ENCODE measurements at regions not wholly inside any gene's neighbourhood (a gene's known extent, or its start where the extent isn't known, plus 50 kb on each side); places are given as distances from the start of the nearest gene placed in this dataset.
A peak's percentile ranks its signal among the peaks of the same experiment; 100 is the strongest.

- no peak for ATAC-seq
- DNase-seq (ENCODE audit: low spot score), result no peak
Observed at GRCh38 chr5:163381832-163382231, 55.6 kb upstream of the CCNG1 start.

- DNase-seq (ENCODE audit: low spot score), result no peak
- no peak for ATAC-seq
Observed at GRCh38 chr5:163383754-163384153, 53.6 kb upstream of the CCNG1 start.

- DNase-seq (ENCODE audit: low spot score) (no peak), ATAC-seq (peak; percentile 84)
Observed at GRCh38 chr5:163384669-163385068, 52.7 kb upstream of the CCNG1 start.

GRCh38 chr5:163385271-163385670, 52.1 kb upstream of the CCNG1 start:
- no peak for DNase-seq (ENCODE audit: low spot score)
- ATAC-seq, result peak; percentile 52

GRCh38 chr5:163385824-163386223, 51.6 kb upstream of the CCNG1 start:
- ATAC-seq, result no peak

GRCh38 chr5:163386352-163386751, 51.0 kb upstream of the CCNG1 start:
- DNase-seq (ENCODE audit: low spot score) (no peak), ATAC-seq (no peak)

More at GRCh38 chr5:163385824-163386223, 51.6 kb upstream of the CCNG1 start:
- DNase-seq (ENCODE audit: low spot score), result no peak

GRCh38 chr5:163387589-163388343, 49.6 kb upstream of the CCNG1 start:
- ATAC-seq (no peak), DNase-seq (ENCODE audit: low spot score) (no peak)

Measured in left lobe of liver (tissue), 2 donors.